ENCODE measurements at regions not wholly inside any gene's neighbourhood (a gene's known extent, or its start where the extent isn't known, plus 50 kb on each side); places are given as distances from the start of the nearest gene placed in this dataset.

DNA sequence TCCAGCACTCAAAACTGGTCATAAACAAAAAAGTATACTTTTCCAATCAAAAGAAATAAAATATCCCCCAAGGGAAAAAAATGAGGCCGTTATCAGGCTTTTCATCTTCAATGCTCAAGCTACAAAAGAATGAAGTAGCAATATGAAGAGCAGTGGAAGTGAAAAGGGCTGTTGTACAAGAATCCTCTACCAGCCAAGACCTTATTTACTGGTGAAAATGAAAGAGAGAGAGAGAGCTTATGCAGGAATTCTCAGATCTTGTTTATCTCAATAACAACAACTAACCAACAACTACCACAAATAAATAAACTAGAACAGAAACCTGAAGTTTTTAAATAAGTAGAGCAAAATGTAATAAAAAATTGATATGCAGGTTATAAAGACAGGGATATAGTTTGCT lies 400.6 kb downstream of the HDGFL1 start:
- ChIA-PET POLR2A (no interaction called here), CTCF (no interaction called here)

DNA sequence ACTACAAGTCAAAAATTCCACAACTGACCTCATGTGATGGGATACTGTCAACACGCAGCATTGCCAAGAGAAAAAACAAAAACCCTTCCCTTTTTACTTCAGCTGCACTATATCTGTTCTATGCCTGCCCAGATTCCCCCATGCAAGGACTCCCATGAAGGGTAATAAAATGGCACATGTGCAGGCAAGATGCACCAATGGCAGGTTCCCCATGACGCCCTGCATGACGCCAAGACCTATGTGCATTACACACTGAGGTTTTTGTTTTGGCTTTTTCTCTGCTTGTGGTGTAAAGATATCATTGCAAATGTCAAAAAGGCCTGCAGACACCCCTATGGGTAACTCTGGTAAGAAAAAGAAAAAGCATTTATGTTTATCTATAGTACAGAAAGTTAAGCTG lies 403.4 kb downstream of the HDGFL1 start:
- POLR2A ChIA-PET, result no interaction called here
- CTCF ChIA-PET, result no interaction called here

DNA sequence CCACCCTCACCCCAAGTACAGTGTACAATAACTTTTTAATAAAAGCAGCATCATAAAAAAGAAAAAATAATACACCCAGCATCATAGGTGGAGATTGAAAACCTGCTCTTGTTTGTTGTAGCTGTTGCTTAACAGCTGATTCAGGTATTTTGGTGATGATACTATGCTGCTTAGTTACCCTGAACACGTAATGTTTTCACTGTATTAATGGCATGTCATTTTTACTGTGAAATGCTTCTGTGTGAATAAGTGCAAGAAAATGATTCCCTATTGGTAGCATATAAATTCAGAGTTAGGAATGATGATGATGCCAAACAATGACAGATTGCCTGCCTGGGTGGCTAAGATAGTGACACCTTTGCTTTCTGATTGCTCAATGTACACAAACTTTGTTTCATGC lies 405.7 kb downstream of the HDGFL1 start:
- POLR2A ChIA-PET, result no interaction called here
- CTCF ChIA-PET, result no interaction called here

DNA sequence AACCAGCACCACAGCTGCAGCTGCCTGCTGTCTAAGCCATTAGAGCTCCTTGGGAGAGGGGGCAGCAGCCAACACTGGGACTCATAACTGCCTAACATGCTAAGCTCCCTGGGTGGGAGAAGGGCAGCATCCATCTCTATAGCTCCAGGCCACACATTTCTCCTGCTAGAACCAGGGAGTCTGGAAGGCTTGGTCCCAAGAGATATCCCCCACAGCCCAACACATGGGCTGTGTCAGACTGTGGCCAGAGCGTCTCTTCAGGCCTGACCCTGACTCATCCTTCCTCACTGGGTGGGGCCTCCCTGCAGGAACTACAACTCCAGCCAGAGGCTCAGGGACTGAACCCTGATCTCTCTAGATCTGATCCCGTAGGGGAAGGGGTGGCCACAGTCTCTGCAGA lies 411.1 kb downstream of the HDGFL1 start:
- CTCF ChIA-PET, result no interaction called here
- POLR2A ChIA-PET, result no interaction called here

DNA sequence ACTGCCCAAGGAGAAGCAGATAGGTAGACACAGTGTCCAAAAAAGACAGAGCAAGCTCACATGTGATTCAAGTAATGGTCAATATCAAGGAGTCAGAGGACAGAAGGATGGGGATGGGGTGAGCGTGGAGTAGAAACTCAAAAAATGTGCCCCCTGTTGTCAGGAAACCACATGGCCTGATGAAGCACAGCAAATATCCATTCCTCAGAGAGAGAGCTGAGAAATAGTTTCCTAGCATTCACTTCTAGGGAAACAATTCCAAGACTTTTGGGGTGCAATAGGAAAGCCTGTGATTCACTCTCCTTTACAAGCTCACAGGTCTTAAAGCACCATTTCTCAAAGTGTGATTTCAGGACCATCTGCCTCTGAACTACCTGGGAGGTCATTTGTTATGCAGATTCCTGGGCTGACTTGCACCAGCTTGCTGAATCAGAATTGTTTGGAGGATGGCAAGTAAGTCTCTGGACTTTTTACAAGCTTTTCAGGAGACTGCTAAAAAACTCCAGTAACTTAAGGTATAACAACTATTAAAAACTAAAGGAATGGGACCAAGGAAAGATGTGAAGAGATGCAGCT lies 432.8 kb downstream of the HDGFL1 start:
- CTCF ChIA-PET, result no interaction called here
- POLR2A ChIA-PET, result no interaction called here

DNA sequence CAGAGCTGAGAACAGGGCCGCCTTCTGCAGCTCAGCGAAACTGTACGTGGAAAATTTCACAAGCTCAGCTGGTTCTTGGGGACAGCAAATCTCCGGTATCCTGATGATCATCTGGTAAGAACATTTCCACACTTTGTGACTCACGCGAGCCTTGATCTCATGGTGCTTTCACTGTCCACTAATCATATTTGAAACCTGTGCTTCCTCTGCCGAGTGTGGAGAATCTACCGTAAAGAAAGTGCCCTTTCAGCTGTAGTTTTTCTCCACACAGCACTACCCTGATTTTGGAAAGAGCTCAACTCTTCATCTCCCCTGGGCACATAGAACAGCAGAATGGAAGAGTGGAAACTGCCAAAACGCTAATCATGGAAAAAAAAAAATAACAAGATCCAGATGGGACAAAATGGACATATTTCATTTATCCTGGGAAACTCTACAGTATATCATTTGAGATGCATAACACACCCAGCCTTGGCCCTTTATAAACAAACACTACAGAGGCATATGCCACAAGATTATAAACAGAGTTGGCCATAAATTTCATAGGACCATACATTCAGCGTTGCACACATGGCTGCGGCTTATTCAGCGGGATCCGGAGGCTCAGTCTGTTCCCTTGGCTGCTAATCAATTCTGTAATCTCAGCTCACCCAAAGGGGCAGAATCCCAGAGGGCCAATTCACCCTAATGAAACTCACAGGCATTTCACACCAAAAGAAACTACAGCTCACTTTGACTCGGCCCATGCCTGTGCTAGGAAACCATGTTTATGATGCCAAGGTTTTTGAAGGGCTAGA lies 434.5 kb downstream of the HDGFL1 start:
- POLR2A ChIA-PET, result no interaction called here
- CTCF ChIA-PET, result no interaction called here

DNA sequence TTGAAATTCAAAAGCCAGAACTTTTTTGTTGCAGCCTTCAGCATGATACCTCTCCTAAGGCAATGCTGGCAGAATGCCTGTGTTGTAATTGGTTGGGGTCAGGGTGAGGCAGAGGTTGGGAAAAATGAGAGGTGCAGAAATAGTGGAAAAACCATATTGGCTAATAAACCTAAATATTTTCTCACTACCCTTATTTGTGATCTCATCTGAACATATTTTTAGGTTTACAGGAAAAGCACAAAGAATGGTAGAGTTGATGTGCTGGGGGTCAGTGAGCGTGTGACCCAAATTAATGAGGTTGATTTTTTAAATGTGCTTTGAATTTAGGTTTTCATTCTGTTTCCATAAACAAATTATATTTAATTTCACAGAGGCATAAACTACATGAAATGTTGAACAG lies 437.3 kb downstream of the HDGFL1 start:
- ChIA-PET CTCF (no interaction called here), POLR2A (no interaction called here)

DNA sequence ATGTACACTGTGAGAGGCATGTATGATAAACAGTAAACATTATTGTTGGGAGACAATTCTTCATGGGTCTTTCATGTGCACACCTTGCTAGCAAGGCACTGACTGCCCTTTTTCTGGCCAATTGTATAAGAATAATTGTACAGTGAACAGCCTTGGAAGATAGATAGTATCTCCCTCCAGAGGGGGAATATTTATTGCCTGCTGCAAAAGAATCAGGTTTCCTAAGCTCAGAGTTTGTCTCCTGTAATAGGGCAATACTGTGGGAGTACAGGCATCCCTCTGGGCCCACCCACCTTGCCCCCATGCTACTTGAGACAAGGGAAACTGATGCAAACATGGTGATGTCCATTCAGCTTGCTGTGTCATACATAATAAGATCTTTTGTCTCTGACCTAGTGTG lies 442.2 kb downstream of the HDGFL1 start:
- CTCF ChIA-PET, result no interaction called here
- POLR2A ChIA-PET, result no interaction called here

DNA sequence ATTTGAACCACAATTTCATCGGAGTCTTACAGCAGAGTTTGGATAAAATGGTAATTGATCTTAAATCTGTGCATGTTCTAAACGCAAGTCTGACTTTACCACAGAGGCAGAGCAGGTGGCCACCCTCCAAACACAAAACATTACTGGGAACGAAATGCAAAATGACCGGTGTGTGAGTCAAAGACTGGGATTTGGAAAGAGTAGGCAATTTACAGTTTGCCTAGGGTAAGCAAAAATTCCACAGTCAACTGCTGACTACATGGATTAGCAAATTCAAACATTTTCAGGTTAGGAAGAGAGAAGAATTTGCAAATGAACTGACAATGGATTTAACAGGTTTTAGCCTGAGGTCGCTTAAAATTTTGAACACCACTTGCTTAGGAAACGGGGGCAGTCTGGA lies 444.4 kb downstream of the HDGFL1 start:
- ChIA-PET CTCF (no interaction called here), POLR2A (no interaction called here)

DNA sequence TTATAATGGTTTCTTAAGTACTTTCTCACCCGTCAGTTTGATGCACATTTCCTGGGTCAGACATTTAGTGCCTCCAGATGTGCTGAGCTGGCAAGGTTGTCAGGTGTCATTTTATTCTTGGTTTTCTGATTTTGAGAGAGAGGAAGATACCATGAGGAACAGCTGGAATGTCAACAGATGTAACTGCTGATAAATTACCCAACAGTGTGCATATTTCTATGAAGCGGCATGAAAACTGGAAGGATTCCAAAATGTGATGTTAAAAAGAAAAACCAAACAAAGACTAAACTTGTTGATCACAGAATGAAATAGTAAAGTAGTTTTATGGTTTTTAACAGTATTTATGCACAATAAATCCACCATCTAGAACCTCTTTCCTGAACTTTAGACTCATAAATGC lies 447.3 kb downstream of the HDGFL1 start:
- POLR2A ChIA-PET, result no interaction called here
- CTCF ChIA-PET, result no interaction called here

DNA sequence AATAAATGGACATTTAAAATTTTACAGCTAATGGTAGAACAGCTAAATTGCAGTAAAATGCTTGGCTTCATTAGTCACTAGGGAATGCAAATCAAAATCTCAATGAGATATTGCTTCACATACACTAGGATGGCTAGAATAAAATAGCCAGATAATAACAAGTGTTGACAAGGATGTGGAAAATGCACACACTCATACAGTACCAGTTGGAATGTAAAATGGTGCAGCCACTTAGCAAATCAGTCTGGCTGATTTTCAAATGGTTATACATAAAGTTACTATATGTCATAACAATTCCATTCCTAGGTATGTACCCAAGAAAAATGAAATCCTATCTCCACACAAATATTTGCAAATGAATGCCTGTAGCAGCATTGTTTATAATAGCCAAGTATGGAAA lies 452.1 kb downstream of the HDGFL1 start:
- ChIA-PET CTCF (no interaction called here), POLR2A (no interaction called here)

DNA sequence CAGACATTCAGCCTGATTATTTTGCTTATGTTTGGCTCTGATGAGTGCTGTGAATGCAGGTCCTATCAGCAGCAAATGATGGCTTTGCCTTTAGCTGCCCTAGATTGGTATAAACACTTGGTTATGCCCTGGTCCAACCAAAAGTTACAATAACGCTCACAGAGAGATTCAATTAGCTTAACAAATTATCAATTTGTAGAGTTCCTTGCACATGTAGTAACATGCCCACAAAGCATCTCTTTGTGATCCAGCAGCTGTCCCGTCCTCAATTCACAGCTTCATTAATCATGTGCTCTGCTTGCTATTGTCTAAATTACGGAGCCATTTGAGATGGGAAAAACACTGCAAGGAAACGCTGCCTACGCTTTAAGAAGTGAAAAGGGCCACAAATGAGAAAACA lies 457.9 kb downstream of the HDGFL1 start:
- ChIA-PET POLR2A (no interaction called here), CTCF (no interaction called here)

DNA sequence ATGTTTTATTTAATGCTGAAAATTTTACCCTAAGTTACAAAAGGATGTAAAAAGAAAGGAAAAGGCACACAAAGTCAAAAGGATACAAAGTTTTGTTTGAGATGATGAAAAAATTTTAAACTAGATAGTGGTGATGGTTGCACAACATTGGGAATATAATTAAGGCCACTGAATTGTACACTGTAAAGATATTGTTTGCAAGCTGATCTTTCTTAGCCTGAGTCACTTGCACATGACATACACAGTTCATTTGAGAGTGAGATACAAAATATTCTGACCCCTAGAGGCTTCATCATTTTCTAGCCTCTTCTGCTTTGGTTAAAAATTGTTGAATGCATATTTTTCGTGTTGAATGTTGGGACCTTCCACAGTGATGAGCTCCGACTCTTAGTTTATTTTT lies 462.6 kb downstream of the HDGFL1 start:
- ChIA-PET CTCF (no interaction called here), POLR2A (no interaction called here)

DNA sequence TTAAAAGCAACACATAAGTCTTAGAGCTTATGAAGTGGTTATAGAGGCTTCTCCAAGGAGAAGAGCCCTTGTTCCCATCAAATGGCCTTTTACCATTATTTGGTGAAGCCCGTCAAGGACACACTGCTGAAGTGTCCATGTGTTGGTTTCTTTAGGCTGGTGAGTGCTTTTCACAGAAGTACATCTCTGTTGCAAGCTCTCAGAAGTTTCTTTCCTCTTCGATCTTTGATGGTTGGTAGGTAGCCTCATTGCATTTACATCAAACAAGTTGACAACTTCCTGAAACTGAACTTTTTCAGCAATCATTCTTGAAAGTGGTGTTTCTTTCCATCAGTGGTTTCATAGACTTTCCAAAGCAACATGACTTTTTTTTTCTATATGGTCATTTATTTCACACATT lies 465.6 kb downstream of the HDGFL1 start:
- POLR2A ChIA-PET, result no interaction called here

DNA sequence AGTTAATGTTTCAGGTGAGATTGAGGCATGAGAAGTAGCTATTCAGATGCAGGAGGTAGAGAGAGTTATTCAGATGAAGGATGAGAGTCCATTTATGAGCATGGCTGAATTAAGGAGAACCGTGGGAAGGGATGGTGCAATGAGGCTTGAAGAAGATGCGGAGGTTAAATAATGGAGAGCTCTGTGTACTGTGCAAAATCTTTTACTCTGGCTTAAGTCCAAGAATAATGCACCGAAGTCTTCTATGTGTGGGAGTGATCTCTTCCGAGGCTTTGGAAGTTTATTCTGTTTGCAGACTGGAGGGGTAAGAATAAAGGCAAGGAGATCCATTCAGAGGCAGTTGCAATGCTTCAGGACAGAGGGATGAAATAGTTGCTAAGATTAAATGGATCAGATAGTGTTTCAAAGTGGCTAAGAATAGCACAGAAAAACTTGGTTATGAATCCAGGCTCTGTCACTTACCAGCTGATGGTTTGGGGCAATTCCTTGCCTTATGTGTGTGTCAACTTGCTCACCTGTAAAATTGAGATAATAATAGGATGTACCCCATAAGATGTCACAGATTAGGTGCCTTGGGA lies 467.1 kb downstream of the HDGFL1 start:
- ChIA-PET POLR2A (no interaction called here), CTCF (no interaction called here)

More for the DNA sequence above, 465.6 kb downstream of the HDGFL1 start:
- CTCF ChIA-PET, result no interaction called here

DNA sequence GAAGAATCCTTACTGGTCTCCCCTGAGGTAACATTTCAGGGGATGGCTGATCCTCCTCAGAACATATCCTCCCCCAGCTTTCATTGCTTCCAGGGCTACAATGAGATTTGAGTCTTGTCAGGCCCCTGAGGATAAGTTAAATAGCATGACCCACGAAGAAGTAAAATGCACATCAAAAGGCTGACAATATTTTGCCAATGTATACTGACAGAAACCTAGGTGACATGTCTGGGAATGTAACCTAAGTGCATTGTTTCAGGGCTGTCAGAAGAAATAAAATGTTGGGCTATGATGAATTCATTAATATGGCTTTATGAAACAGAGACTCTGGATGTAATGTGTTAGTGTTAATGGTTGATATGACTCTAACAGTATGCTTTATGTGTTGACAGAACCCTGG lies 471.5 kb downstream of the HDGFL1 start:
- ChIA-PET CTCF (no interaction called here), POLR2A (no interaction called here)

DNA sequence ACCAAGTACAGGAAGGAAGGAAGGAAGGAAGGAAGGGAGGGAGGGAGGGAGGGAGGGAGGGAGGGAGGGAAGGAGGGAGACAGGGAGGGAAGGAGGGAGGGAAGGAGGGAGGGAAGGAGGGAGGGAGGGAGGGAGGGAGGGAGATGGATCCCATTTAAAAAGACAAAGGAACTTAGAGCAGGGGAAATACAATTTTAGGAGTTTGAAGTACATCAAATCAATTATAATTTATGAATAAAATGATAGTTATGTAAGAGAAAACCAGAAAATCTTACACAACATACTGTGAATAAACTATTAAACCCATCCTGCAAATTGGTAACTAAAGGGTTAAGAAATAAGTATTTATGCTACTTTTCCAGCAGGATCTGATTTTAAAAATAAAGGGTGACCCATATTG lies 475.9 kb downstream of the HDGFL1 start:
- POLR2A ChIA-PET, result no interaction called here
- CTCF ChIA-PET, result no interaction called here

DNA sequence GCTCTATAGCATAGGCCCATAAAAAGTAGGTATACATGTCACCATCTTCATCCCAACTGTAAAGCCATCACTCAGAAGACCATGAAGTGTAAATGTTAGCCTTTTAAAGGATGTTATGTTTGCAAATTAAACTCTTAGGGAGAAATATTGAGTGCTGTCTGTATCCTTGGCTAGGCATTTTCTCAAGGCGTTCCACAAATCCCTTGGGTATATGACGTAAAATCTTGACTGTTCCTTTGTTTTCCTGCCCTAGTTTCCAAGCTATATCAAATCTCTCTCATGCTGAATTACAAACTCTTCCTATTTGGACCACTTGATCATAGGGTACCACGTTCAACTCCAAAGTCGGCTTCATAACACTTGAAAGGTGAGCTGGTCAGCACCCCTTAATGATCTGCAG lies 486.2 kb downstream of the HDGFL1 start:
- POLR2A ChIA-PET, result no interaction called here

DNA sequence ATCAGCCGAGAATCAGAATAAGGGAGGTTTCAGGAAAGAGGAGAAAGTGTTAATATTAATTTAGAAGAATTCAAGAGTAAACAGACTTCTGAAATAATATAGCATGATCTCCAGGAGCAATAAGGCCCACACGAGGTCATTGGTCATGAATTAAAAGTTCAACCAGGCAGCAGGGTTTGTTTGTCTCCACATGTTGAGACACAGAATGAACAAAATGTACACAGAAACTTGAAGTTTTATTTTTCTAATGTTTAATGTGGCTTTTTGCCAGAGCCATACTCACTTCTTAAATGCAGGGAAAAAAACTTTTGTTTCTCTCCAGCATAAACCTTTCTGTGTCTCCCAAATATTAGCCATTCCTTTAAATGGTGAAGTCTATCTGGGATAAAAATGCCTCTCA lies 504.5 kb downstream of the HDGFL1 start:
- ChIA-PET CTCF (no interaction called here), POLR2A (no interaction called here)

More for the DNA sequence above, 486.2 kb downstream of the HDGFL1 start:
- CTCF ChIA-PET, result no interaction called here

DNA sequence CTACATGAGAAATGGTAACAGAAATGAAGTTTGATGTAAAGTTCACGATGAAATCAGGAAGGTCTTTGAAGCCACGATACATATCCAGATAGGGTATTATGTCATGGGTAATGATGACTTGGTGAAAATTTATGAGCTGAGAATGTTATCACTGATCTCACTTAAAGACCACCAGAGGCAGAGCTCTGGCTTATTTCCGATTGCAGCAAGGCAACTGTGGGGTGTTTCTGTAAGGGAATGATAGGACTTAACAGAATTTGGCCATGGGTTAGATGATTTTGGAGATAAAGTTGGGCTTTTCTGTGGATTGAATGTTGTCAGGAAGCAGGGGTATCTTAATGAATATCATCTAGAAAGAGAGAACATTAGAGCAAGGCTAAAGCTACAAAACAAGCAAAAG lies 508.4 kb downstream of the HDGFL1 start:
- ChIA-PET CTCF (no interaction called here), POLR2A (no interaction called here)

DNA sequence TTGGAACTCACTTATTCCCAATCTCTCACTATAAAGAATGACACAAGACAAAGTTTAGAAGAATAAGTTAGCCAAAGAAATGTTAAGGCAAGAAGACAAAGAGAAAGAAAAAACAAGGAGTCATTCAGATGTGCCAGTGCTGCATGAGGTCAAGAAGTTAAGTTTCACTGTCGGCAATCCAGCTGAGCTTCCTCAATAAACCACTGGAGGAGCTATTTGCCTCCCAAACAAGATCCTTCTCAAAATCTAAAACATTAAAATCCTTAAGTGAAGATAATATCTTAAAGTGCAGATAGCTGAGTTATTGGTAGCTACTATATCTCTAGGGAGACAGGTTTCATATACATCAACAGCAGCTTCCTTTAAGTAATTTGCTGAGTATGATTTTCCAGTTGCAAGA lies 512.3 kb downstream of the HDGFL1 start:
- ChIA-PET POLR2A (no interaction called here), CTCF (no interaction called here)

DNA sequence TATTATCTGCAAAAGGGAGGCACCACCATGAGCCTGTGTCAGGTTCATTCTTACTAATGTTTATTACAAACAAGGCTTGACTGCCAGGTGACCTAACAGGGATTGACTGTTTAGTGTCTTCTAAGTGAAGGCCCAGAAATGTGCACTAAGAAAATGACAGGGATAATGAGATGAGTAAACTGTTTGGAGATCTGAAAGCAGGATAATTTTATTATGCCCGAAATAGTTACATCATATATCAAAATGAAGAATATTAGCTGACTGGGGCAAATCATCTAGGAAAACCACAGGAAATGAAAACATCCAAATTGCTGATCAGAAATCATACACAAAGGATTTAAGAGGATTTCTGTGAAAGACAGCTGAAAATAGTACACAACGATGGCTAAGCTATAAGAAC lies 516.7 kb downstream of the HDGFL1 start:
- POLR2A ChIA-PET, result no interaction called here
- CTCF ChIA-PET, result no interaction called here

All from activated CD8-positive, alpha-beta memory T cell treated with anti-CD3 and anti-CD28 coated beads for 36 hours (primary cell).